ENCODE measurements at regions not wholly inside any gene's neighbourhood (a gene's known extent, or its start where the extent isn't known, plus 50 kb on each side); places are given as distances from the start of the nearest gene placed in this dataset.

GRCh38 chr14:44168566-44168965 lies 338.5 kb downstream of the FSCB start:
- no peaks in the 10 kb centered on the region for H3K36me3 Mint-ChIP-seq (ENCODE audit: low read depth)
- Histone ChIP-seq H2AFZ (no peak overlapping the region), H3K79me2 (replicated peaks; ENCODE audit: insufficient read depth) (no peaks in the 10 kb centered on the region), H3F3A (replicated peaks; ENCODE audit: low read depth) (no peaks in the 10 kb centered on the region), H3K4me3 (no peak overlapping the region), H3K4me2 (no peak overlapping the region), H3K27ac (ENCODE audit: low read depth) (no peak overlapping the region), H3K27me3 (ENCODE audit: insufficient read depth) (no peaks in the 10 kb centered on the region), H3K36me3 (ENCODE audit: insufficient read depth) (no peaks in the 10 kb centered on the region), H3K9me2 (ENCODE audit: insufficient read depth) (no peaks in the 10 kb centered on the region), H3K4me1 (ENCODE audit: insufficient read depth) (no peaks in the 10 kb centered on the region), H4K20me1 (replicated peaks; ENCODE audit: insufficient read depth) (no peaks in the 10 kb centered on the region)
- no peaks in the 10 kb centered on the region for H3K4me1 Mint-ChIP-seq
- no peak overlapping the region for H3K4me3 Mint-ChIP-seq
- no peaks in the 10 kb centered on the region for H3K9me3 Mint-ChIP-seq
- H3K27me3 Mint-ChIP-seq (ENCODE audit: insufficient read depth, low read depth, poor library complexity), result no peaks in the 10 kb centered on the region
- no peak for TF ChIP-seq EZH2 (IDR thresholded peaks at IDR 0.05; ENCODE audit: low read depth, unreplicated experiment)
- no peak for TF ChIP-seq NANOG (IDR thresholded peaks at IDR 0.05; ENCODE audit: borderline replicate concordance)
- TF ChIP-seq ZNF462 (CRISPR knock-in tag; IDR thresholded peaks at IDR 0.05), result no peak
- no peak for TF ChIP-seq REST (IDR thresholded peaks at IDR 0.05; ENCODE audit: unreplicated experiment)
- no peak for TF ChIP-seq CREB1 (CRISPR knock-in tag; IDR thresholded peaks at IDR 0.05; ENCODE audit: low read depth)
- no peak for TF ChIP-seq ETS1 (IDR thresholded peaks at IDR 0.05)
- TF ChIP-seq EZH2phosphoT487 (IDR thresholded peaks at IDR 0.05; ENCODE audit: unreplicated experiment), result no peak
- TF ChIP-seq ZNF331 (CRISPR knock-in tag; IDR thresholded peaks at IDR 0.05; ENCODE audit: low read depth), result no peak
- TF ChIP-seq POLR2AphosphoS5 (IDR thresholded peaks at IDR 0.05; ENCODE audit: low read depth), result no peak
- no peak for TF ChIP-seq CTCF (conservative IDR thresholded peaks at IDR 0.05; ENCODE audit: low read depth in 2 of 2)
- no peak for TF ChIP-seq JUNB (IDR thresholded peaks at IDR 0.05; ENCODE audit: unreplicated experiment)
- no peak overlapping the region for H3K27ac Mint-ChIP-seq
- ATAC-seq (no peak), DNase-seq (ENCODE audit: low spot score) (no peak)

Data from GM23338 (cell line).